ENCODE measurements at regions not wholly inside any gene's neighbourhood (a gene's known extent, or its start where the extent isn't known, plus 50 kb on each side); places are given as distances from the start of the nearest gene placed in this dataset.

GRCh38 chr7:83306502-83306901, 143.8 kb upstream of the PCLO start:
- H3K4me3 ChIP-seq (ENCODE audit: low read depth, low read length) = no peak overlapping the region

GRCh38 chr7:83305027-83305426, 142.3 kb upstream of the PCLO start:
- no peak for DNase-seq (ENCODE audit: low read depth, low spot score)
- TF ChIP-seq CTCF (IDR thresholded peaks at IDR 0.05; ENCODE audit: insufficient read depth, low read length, missing control alignments) = no peak
- no peak overlapping the region for H3K4me3 ChIP-seq (ENCODE audit: low read depth, low read length)
- CTCF ChIA-PET = no interaction called here
- POLR2A ChIA-PET = no interaction called here

More at GRCh38 chr7:83306502-83306901, 143.8 kb upstream of the PCLO start:
- no peak for DNase-seq (ENCODE audit: low read depth, low spot score)
- ChIA-PET CTCF (no interaction called here), POLR2A (no interaction called here)
- no peak for TF ChIP-seq CTCF (IDR thresholded peaks at IDR 0.05; ENCODE audit: insufficient read depth, low read length, missing control alignments)

- no peak for TF ChIP-seq CTCF (IDR thresholded peaks at IDR 0.05; ENCODE audit: insufficient read depth, low read length, missing control alignments)
- H3K4me3 ChIP-seq (ENCODE audit: low read depth, low read length) = no peak overlapping the region
- POLR2A ChIA-PET = no interaction called here
- no peak for DNase-seq (ENCODE audit: low read depth, low spot score)
- CTCF ChIA-PET = no interaction called here
These were observed 138.7 kb upstream of the PCLO start for GRCh38 chr7:83301416-83301815.

- no peak overlapping the region for H3K4me3 ChIP-seq (ENCODE audit: low read depth, low read length)
These were observed 127.5 kb upstream of the PCLO start for GRCh38 chr7:83290211-83290610.

GRCh38 chr7:83289419-83289993, 126.8 kb upstream of the PCLO start:
- ChIA-PET CTCF (no interaction called here), POLR2A (no interaction called here)
- no peak for DNase-seq (ENCODE audit: low read depth, low spot score)
- H3K4me3 ChIP-seq (ENCODE audit: low read depth, low read length) = no peak overlapping the region
- TF ChIP-seq CTCF (IDR thresholded peaks at IDR 0.05; ENCODE audit: insufficient read depth, low read length, missing control alignments) = no peak

More at GRCh38 chr7:83290211-83290610, 127.5 kb upstream of the PCLO start:
- ChIA-PET CTCF (no interaction called here), POLR2A (no interaction called here)
- TF ChIP-seq CTCF (IDR thresholded peaks at IDR 0.05; ENCODE audit: insufficient read depth, low read length, missing control alignments) = no peak
- DNase-seq (ENCODE audit: low read depth, low spot score) = no peak

- no peak for TF ChIP-seq CTCF (IDR thresholded peaks at IDR 0.05; ENCODE audit: insufficient read depth, low read length, missing control alignments)
- no peak for DNase-seq (ENCODE audit: low read depth, low spot score)
- CTCF ChIA-PET = no interaction called here
- POLR2A ChIA-PET = no interaction called here
- H3K4me3 ChIP-seq (ENCODE audit: low read depth, low read length) = no peak overlapping the region
These were observed 118.0 kb upstream of the PCLO start for GRCh38 chr7:83280671-83281070.

Measured in AG04449 (cell line).